GM23338 (cell line): ENCODE measurements at regions not wholly inside any gene's neighbourhood (a gene's known extent, or its start where the extent isn't known, plus 50 kb on each side); places are given as distances from the start of the nearest gene placed in this dataset.

Experiments used
- ATAC-seq: fragments of 200-7000 bp; cut with Tn5 transposase; 3 replicates; pipeline ENCODE4 v1.9.1; 2020
- DNase-seq: peaks from one replicate; pipeline ENCODE4 v3.0.0-alpha.2; 2015; ENCODE audit warnings: low spot score
- H2AFZ ChIP-seq: fragments of 200-600 bp; sonication (generic); 2 replicates; pipeline ENCODE4 v1.8.0; 2016; ENCODE audit warnings: antibody characterized with exemption, mild to moderate bottlenecking, moderate library complexity
- H3F3A ChIP-seq: fragments of 200-600 bp; sonication (generic); replicated peaks from 2 replicates; pipeline ENCODE4 v1.8.0; 2017; ENCODE audit warnings: antibody characterized with exemption, mixed run types, low read depth
- H3K27ac ChIP-seq: fragments of 200-600 bp; sonication (generic); 2 replicates; pipeline ENCODE4 v1.6.1; 2016; ENCODE audit warnings: low read depth
- H3K27me3 ChIP-seq: fragments of 200-600 bp; sonication (generic); 2 replicates; pipeline ENCODE4 v1.8.0; 2016; ENCODE audit warnings: mild to moderate bottlenecking, mixed run types, moderate library complexity; ENCODE audit not compliant: insufficient read depth
- H3K36me3 ChIP-seq: fragments of 200-600 bp; sonication (generic); 2 replicates; pipeline ENCODE4 v1.8.0; 2016; ENCODE audit warnings: mild to moderate bottlenecking; ENCODE audit not compliant: insufficient read depth
- H3K4me1 ChIP-seq: fragments of 200-600 bp; sonication (generic); 2 replicates; pipeline ENCODE4 v1.8.0; 2016; ENCODE audit warnings: mild to moderate bottlenecking, moderate library complexity; ENCODE audit not compliant: insufficient read depth
- H3K4me2 ChIP-seq: fragments of 200-600 bp; sonication (generic); 2 replicates; pipeline ENCODE4 v1.7.1; 2017; ENCODE audit warnings: mixed run types
- H3K4me3 ChIP-seq: fragments of 200-600 bp; sonication (generic); 2 replicates; pipeline ENCODE4 v1.6.1; 2016; ENCODE audit warnings: mixed run types
- H3K79me2 ChIP-seq: fragments of 200-600 bp; sonication (generic); replicated peaks from 2 replicates; pipeline ENCODE4 v1.8.0; 2017; ENCODE audit warnings: mild to moderate bottlenecking; ENCODE audit not compliant: insufficient read depth
- H3K9me2 ChIP-seq: fragments of 200-600 bp; sonication (generic); 2 replicates; pipeline ENCODE4 v1.8.0; 2017; ENCODE audit not compliant: insufficient read depth
- H4K20me1 ChIP-seq: fragments of 200-600 bp; sonication (generic); replicated peaks from 2 replicates; pipeline ENCODE4 v1.8.0; 2017; ENCODE audit warnings: mild to moderate bottlenecking; ENCODE audit not compliant: insufficient read depth
- H3K27ac Mint-ChIP-seq: 2 replicates; pipeline ENCODE4 v1.8.0; 2020; ENCODE audit warnings: inconsistent platforms, mild to moderate bottlenecking, moderate library complexity, mixed read lengths
- H3K27me3 Mint-ChIP-seq: 3 replicates; pipeline ENCODE4 v1.8.0; 2022; ENCODE audit warnings: low read depth, mild to moderate bottlenecking, moderate library complexity, mixed read lengths, inconsistent platforms; ENCODE audit not compliant: insufficient read depth, poor library complexity
- H3K36me3 Mint-ChIP-seq: 3 replicates; pipeline ENCODE4 v1.8.0; 2021; ENCODE audit warnings: low read depth, mild to moderate bottlenecking, inconsistent platforms, moderate library complexity, mixed read lengths
- H3K4me1 Mint-ChIP-seq: 3 replicates; pipeline ENCODE4 v1.8.0; 2020; ENCODE audit warnings: mild to moderate bottlenecking, inconsistent platforms, mixed read lengths
- H3K4me3 Mint-ChIP-seq: 3 replicates; pipeline ENCODE4 v1.8.0; 2021; ENCODE audit warnings: moderate library complexity, mild to moderate bottlenecking, inconsistent platforms, mixed read lengths
- H3K9me3 Mint-ChIP-seq: 3 replicates; pipeline ENCODE4 v1.8.0; 2020; ENCODE audit warnings: moderate library complexity, mild to moderate bottlenecking, inconsistent platforms, mixed read lengths
- CREB1 ChIP-seq: fragments of 250-450 bp; sonication (Bioruptor Pico); IDR thresholded peaks from 2 replicates; pipeline ENCODE4 v1.5.0; 2020; ENCODE audit warnings: low read depth, mild to moderate bottlenecking, moderate library complexity
- EZH2 ChIP-seq: fragments of 200-600 bp; sonication (generic); IDR thresholded peaks from one replicate; pipeline ENCODE4 v1.8.0; 2017; ENCODE audit warnings: antibody characterized with exemption, mild to moderate bottlenecking, low read depth; ENCODE audit not compliant: unreplicated experiment
- EZH2phosphoT487 ChIP-seq: fragments of 200-600 bp; sonication (generic); IDR thresholded peaks from one replicate; pipeline ENCODE4 v1.8.1; 2018; ENCODE audit warnings: antibody characterized with exemption; ENCODE audit not compliant: unreplicated experiment
- JUNB ChIP-seq: IDR thresholded peaks from one replicate; pipeline ENCODE4 v1.6.1; 2016; ENCODE audit warnings: antibody characterized with exemption; ENCODE audit not compliant: unreplicated experiment
- POLR2AphosphoS5 ChIP-seq: IDR thresholded peaks from 2 replicates; pipeline ENCODE4 v1.6.1; 2016; ENCODE audit warnings: antibody characterized with exemption, low read depth
- STAT1 ChIP-seq: IDR thresholded peaks from one replicate; pipeline ENCODE4 v1.6.1; 2016; ENCODE audit warnings: antibody characterized with exemption; ENCODE audit not compliant: unreplicated experiment
- ZNF114 ChIP-seq: fragments of 250-450 bp; sonication (Bioruptor Pico); IDR thresholded peaks from 2 replicates; pipeline ENCODE4 v1.5.0; 2020; ENCODE audit warnings: mild to moderate bottlenecking, moderate library complexity
- ZNF331 ChIP-seq: fragments of 250-450 bp; sonication (Bioruptor Pico); IDR thresholded peaks from 2 replicates; pipeline ENCODE4 v1.5.0; 2020; ENCODE audit warnings: low read depth, mild to moderate bottlenecking, moderate library complexity
- TF ChIP-seq, protein P1 (sequence below): IDR thresholded peaks from 2 replicates; pipeline ENCODE4 v1.6.1; 2016; ENCODE audit warnings: antibody characterized with exemption
- TF ChIP-seq, protein P2 (sequence below), 2 experiments: fragments of 200-600 bp in 1 of 2; sonication (generic) in 1 of 2; conservative IDR thresholded peaks; 2 replicates each; pipeline versions ENCODE4 v1.5.1 to v1.6.1; 2016 to 2017; ENCODE audit warnings: antibody characterized with exemption in 2 of 2, low read depth in 2 of 2, mild to moderate bottlenecking in 2 of 2, moderate library complexity in 1 of 2
- TF ChIP-seq, protein P3 (sequence below): fragments of 250-450 bp; sonication (Bioruptor Pico); IDR thresholded peaks from 2 replicates; pipeline ENCODE4 v1.5.0; 2020; ENCODE audit warnings: mild to moderate bottlenecking, moderate library complexity
- TF ChIP-seq, protein P4 (sequence below): IDR thresholded peaks from one replicate; pipeline ENCODE4 v1.6.1; 2018; ENCODE audit warnings: antibody characterized with exemption; ENCODE audit not compliant: unreplicated experiment

DNA sequence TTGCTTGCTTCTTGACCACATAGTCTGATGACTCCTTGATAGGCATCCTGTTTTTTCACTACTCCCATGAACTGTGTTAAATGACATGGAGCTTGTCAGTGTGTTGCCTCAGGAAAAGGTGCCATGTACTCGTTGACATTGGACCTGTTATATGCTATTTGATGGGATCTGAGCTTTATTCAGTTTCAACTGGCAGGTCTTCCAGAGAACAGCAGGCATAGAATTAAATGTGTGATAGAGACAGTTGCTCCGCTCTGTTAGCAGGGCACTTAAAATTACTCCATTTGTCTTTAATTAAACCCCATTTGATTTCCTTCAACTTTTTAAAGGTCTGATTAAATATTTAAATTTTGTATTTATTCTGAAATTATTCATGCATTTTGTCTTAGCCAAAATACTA is 189.7 kb upstream of the ADGRL4 start:
- ATAC-seq (no peak), DNase-seq (no peak)
- H3K36me3 ChIP-seq = no peaks in the 10 kb centered on the region
- H2AFZ ChIP-seq = no peak overlapping the region
- H3K4me3 ChIP-seq = no peak overlapping the region
- H3K27ac Mint-ChIP-seq = no peak overlapping the region
- H3K9me2 ChIP-seq = no peaks in the 10 kb centered on the region
- H3K36me3 Mint-ChIP-seq = no peaks in the 10 kb centered on the region
- TF ChIP-seq JUNB (no peak), STAT1 (no peak), CREB1 (CRISPR knock-in tag) (no peak), POLR2AphosphoS5 (no peak), EZH2phosphoT487 (no peak), ZNF114 (CRISPR knock-in tag) (no peak), ZNF331 (CRISPR knock-in tag) (no peak), EZH2 (no peak)
- TF ChIP-seq, protein P1, sequence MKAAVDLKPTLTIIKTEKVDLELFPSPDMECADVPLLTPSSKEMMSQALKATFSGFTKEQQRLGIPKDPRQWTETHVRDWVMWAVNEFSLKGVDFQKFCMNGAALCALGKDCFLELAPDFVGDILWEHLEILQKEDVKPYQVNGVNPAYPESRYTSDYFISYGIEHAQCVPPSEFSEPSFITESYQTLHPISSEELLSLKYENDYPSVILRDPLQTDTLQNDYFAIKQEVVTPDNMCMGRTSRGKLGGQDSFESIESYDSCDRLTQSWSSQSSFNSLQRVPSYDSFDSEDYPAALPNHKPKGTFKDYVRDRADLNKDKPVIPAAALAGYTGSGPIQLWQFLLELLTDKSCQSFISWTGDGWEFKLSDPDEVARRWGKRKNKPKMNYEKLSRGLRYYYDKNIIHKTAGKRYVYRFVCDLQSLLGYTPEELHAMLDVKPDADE = no peak
- TF ChIP-seq, protein P2, sequence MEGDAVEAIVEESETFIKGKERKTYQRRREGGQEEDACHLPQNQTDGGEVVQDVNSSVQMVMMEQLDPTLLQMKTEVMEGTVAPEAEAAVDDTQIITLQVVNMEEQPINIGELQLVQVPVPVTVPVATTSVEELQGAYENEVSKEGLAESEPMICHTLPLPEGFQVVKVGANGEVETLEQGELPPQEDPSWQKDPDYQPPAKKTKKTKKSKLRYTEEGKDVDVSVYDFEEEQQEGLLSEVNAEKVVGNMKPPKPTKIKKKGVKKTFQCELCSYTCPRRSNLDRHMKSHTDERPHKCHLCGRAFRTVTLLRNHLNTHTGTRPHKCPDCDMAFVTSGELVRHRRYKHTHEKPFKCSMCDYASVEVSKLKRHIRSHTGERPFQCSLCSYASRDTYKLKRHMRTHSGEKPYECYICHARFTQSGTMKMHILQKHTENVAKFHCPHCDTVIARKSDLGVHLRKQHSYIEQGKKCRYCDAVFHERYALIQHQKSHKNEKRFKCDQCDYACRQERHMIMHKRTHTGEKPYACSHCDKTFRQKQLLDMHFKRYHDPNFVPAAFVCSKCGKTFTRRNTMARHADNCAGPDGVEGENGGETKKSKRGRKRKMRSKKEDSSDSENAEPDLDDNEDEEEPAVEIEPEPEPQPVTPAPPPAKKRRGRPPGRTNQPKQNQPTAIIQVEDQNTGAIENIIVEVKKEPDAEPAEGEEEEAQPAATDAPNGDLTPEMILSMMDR (conservative IDR thresholded peaks at IDR 0.05; ENCODE audit: low read depth in 2 of 2) = no peak
- TF ChIP-seq, protein P3, sequence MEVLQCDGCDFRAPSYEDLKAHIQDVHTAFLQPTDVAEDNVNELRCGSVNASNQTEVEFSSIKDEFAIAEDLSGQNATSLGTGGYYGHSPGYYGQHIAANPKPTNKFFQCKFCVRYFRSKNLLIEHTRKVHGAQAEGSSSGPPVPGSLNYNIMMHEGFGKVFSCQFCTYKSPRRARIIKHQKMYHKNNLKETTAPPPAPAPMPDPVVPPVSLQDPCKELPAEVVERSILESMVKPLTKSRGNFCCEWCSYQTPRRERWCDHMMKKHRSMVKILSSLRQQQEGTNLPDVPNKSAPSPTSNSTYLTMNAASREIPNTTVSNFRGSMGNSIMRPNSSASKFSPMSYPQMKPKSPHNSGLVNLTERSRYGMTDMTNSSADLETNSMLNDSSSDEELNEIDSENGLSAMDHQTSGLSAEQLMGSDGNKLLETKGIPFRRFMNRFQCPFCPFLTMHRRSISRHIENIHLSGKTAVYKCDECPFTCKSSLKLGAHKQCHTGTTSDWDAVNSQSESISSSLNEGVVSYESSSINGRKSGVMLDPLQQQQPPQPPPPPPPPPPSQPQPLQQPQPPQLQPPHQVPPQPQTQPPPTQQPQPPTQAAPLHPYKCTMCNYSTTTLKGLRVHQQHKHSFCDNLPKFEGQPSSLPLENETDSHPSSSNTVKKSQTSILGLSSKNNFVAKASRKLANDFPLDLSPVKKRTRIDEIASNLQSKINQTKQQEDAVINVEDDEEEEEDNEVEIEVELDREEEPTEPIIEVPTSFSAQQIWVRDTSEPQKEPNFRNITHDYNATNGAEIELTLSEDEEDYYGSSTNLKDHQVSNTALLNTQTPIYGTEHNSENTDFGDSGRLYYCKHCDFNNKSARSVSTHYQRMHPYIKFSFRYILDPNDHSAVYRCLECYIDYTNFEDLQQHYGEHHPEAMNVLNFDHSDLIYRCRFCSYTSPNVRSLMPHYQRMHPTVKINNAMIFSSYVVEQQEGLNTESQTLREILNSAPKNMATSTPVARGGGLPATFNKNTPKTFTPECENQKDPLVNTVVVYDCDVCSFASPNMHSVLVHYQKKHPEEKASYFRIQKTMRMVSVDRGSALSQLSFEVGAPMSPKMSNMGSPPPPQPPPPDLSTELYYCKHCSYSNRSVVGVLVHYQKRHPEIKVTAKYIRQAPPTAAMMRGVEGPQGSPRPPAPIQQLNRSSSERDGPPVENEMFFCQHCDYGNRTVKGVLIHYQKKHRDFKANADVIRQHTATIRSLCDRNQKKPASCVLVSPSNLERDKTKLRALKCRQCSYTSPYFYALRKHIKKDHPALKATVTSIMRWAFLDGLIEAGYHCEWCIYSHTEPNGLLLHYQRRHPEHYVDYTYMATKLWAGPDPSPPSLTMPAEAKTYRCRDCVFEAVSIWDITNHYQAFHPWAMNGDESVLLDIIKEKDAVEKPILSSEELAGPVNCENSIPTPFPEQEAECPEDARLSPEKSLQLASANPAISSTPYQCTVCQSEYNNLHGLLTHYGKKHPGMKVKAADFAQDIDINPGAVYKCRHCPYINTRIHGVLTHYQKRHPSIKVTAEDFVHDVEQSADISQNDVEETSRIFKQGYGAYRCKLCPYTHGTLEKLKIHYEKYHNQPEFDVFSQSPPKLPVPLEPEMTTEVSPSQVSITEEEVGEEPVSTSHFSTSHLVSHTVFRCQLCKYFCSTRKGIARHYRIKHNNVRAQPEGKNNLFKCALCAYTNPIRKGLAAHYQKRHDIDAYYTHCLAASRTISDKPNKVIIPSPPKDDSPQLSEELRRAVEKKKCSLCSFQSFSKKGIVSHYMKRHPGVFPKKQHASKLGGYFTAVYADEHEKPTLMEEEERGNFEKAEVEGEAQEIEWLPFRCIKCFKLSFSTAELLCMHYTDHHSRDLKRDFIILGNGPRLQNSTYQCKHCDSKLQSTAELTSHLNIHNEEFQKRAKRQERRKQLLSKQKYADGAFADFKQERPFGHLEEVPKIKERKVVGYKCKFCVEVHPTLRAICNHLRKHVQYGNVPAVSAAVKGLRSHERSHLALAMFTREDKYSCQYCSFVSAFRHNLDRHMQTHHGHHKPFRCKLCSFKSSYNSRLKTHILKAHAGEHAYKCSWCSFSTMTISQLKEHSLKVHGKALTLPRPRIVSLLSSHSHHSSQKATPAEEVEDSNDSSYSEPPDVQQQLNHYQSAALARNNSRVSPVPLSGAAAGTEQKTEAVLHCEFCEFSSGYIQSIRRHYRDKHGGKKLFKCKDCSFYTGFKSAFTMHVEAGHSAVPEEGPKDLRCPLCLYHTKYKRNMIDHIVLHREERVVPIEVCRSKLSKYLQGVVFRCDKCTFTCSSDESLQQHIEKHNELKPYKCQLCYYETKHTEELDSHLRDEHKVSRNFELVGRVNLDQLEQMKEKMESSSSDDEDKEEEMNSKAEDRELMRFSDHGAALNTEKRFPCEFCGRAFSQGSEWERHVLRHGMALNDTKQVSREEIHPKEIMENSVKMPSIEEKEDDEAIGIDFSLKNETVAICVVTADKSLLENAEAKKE (CRISPR knock-in tag) = no peak
- TF ChIP-seq, protein P4, sequence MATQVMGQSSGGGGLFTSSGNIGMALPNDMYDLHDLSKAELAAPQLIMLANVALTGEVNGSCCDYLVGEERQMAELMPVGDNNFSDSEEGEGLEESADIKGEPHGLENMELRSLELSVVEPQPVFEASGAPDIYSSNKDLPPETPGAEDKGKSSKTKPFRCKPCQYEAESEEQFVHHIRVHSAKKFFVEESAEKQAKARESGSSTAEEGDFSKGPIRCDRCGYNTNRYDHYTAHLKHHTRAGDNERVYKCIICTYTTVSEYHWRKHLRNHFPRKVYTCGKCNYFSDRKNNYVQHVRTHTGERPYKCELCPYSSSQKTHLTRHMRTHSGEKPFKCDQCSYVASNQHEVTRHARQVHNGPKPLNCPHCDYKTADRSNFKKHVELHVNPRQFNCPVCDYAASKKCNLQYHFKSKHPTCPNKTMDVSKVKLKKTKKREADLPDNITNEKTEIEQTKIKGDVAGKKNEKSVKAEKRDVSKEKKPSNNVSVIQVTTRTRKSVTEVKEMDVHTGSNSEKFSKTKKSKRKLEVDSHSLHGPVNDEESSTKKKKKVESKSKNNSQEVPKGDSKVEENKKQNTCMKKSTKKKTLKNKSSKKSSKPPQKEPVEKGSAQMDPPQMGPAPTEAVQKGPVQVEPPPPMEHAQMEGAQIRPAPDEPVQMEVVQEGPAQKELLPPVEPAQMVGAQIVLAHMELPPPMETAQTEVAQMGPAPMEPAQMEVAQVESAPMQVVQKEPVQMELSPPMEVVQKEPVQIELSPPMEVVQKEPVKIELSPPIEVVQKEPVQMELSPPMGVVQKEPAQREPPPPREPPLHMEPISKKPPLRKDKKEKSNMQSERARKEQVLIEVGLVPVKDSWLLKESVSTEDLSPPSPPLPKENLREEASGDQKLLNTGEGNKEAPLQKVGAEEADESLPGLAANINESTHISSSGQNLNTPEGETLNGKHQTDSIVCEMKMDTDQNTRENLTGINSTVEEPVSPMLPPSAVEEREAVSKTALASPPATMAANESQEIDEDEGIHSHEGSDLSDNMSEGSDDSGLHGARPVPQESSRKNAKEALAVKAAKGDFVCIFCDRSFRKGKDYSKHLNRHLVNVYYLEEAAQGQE = no peak
- H3K27me3 ChIP-seq = no peaks in the 10 kb centered on the region
- no peaks in the 10 kb centered on the region for H3K9me3 Mint-ChIP-seq
- H3K4me1 ChIP-seq = no peaks in the 10 kb centered on the region
- H3K27me3 Mint-ChIP-seq = no peaks in the 10 kb centered on the region
- H3K4me2 ChIP-seq = no peak overlapping the region
- no peaks in the 10 kb centered on the region for H4K20me1 ChIP-seq
- peaks cover 12% of the 10 kb centered on the region for H3K4me1 Mint-ChIP-seq
- no peaks in the 10 kb centered on the region for H3F3A ChIP-seq
- no peaks in the 10 kb centered on the region for H3K79me2 ChIP-seq
- no peak overlapping the region for H3K4me3 Mint-ChIP-seq
- no peak overlapping the region for H3K27ac ChIP-seq
